Thyroid gland (tissue), 4 donors: ENCODE measurements at regions not wholly inside any gene's neighbourhood (a gene's known extent, or its start where the extent isn't known, plus 50 kb on each side); places are given as distances from the start of the nearest gene placed in this dataset.

Source experiments
- POLR2A ChIP-seq, 2 donors: fragments of 450-650 bp; IDR thresholded peaks; one replicate each; pipeline ENCODE4 v1.6.1; 2017; ENCODE audit warnings: antibody characterized with exemption in 2 of 2, mild to moderate bottlenecking in 2 of 2, moderate library complexity in 1 of 2
- TF ChIP-seq, protein P1 (sequence below), 6 experiments: fragments of 200-600 bp in 3 of 6; fragments of 450-650 bp in 3 of 6; sonication (generic) in 3 of 6; IDR thresholded peaks; one replicate each; pipeline ENCODE4 v1.5.1; 2016 to 2019; ENCODE audit warnings: antibody characterized with exemption in 6 of 6, mild to moderate bottlenecking in 2 of 6, inconsistent platforms in 1 of 6, moderate library complexity in 1 of 6

DNA sequence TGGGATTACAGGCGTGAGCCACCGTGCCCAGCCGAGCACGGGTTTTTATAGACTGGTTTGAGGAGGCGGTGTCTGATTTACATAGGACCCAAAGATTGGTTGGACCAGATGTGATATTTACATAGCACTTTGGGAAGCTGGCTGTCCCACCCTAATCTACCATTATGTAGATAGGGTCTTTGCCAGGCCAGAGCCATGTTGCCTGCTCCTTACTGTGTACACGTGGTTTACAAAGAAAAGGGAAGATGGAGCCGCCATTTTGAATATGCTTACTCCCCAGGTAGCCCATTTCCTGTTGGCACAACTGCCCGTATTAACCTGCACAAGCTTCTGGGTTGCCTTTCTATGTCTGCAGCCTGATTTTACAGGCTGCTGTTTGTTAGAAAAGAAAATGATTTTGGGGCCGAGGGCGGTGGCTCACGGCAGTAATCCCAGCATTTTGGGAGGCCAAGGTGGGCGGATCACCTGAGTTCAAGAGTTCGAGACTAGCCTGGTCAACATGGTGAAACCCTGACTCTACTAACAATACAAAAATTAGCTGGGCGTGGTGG, 89.9 kb upstream of the EEF2KMT start:
- TF ChIP-seq, protein P1, sequence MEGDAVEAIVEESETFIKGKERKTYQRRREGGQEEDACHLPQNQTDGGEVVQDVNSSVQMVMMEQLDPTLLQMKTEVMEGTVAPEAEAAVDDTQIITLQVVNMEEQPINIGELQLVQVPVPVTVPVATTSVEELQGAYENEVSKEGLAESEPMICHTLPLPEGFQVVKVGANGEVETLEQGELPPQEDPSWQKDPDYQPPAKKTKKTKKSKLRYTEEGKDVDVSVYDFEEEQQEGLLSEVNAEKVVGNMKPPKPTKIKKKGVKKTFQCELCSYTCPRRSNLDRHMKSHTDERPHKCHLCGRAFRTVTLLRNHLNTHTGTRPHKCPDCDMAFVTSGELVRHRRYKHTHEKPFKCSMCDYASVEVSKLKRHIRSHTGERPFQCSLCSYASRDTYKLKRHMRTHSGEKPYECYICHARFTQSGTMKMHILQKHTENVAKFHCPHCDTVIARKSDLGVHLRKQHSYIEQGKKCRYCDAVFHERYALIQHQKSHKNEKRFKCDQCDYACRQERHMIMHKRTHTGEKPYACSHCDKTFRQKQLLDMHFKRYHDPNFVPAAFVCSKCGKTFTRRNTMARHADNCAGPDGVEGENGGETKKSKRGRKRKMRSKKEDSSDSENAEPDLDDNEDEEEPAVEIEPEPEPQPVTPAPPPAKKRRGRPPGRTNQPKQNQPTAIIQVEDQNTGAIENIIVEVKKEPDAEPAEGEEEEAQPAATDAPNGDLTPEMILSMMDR (IDR thresholded peaks at IDR 0.05): no peak
- no peak for TF ChIP-seq POLR2A (IDR thresholded peaks at IDR 0.05)
